Mesothelial cell of epicardium (in vitro differentiated cells): ENCODE measurements at regions not wholly inside any gene's neighbourhood (a gene's known extent, or its start where the extent isn't known, plus 50 kb on each side); places are given as distances from the start of the nearest gene placed in this dataset.
A peak's percentile ranks its signal among the peaks of the same experiment; 100 is the strongest.
"Not testable (repeated sequence)": the region's sequence is repeated elsewhere in the genome, so short reads cannot be mapped to it uniquely, and the experiment has no call there.

Source experiments
- DNase-seq, 2 experiments: peaks; one replicate each; pipeline ENCODE4 v3.0.0; 2021; ENCODE audit warnings: low spot score in 2 of 2; ENCODE audit not compliant: unreplicated experiment in 2 of 2
- H3K27ac Mint-ChIP-seq: 2 replicates; pipeline ENCODE4 v1.8.0; 2021; ENCODE audit warnings: mixed read lengths
- H3K27me3 Mint-ChIP-seq: 2 replicates; pipeline ENCODE4 v1.8.0; 2021; ENCODE audit warnings: low read depth, mixed read lengths
- H3K36me3 Mint-ChIP-seq: 2 replicates; pipeline ENCODE4 v1.8.0; 2021; ENCODE audit warnings: mixed read lengths
- H3K4me1 Mint-ChIP-seq: 2 replicates; pipeline ENCODE4 v1.8.0; 2021; ENCODE audit warnings: mixed read lengths
- H3K4me3 Mint-ChIP-seq: 2 replicates; pipeline ENCODE4 v1.8.0; 2021; ENCODE audit warnings: mild to moderate bottlenecking, moderate library complexity, mixed read lengths
- H3K9me3 Mint-ChIP-seq: 2 replicates; pipeline ENCODE4 v1.8.0; 2021; ENCODE audit warnings: mixed read lengths
- CTCF ChIP-seq: fragments of 200-600 bp; sonication (generic); IDR thresholded peaks from one replicate; pipeline ENCODE4 v1.5.0; 2021; ENCODE audit warnings: antibody characterized with exemption; ENCODE audit not compliant: unreplicated experiment

- no peak for TF ChIP-seq CTCF
- H3K9me3 Mint-ChIP-seq = peaks cover 5% of the 10 kb centered on the region
- H3K27ac Mint-ChIP-seq = no peak overlapping the region
- no peaks in the 10 kb centered on the region for H3K27me3 Mint-ChIP-seq
- no peaks in the 10 kb centered on the region for H3K36me3 Mint-ChIP-seq
- H3K4me3 Mint-ChIP-seq = no peak overlapping the region
- peaks cover 2% of the 10 kb centered on the region for H3K4me1 Mint-ChIP-seq
- DNase-seq = no peak
These were observed 1344.5 kb upstream of the CHAC2 start for GRCh38 chr2:52423111-52423510.

DNA sequence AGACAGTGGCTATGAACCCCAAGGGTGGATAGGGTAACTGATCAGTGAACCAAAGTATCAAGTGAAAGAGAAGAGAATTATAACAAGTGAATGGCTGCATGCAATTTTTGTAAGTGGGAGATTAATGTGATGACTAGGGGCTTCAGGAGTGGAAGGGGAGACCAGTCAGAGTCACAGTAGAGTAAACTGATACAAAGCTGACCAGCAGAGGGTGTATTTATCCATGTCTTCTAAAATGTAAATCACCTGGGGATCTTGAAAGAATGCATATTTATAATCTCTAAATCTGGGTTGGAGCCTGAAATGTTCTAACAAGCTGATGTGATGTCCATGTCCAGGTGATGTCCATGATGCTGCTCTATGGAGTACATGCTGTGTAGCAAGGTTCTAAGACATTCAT lies 1351.3 kb upstream of the CHAC2 start:
- peaks cover 16% of the 10 kb centered on the region for H3K9me3 Mint-ChIP-seq
- no peak overlapping the region for H3K27ac Mint-ChIP-seq
- no peak for TF ChIP-seq CTCF
- H3K27me3 Mint-ChIP-seq = no peaks in the 10 kb centered on the region
- H3K4me3 Mint-ChIP-seq = no peak overlapping the region
- no peaks in the 10 kb centered on the region for H3K36me3 Mint-ChIP-seq
- DNase-seq = no peak
- H3K4me1 Mint-ChIP-seq = peaks cover 3% of the 10 kb centered on the region

DNA sequence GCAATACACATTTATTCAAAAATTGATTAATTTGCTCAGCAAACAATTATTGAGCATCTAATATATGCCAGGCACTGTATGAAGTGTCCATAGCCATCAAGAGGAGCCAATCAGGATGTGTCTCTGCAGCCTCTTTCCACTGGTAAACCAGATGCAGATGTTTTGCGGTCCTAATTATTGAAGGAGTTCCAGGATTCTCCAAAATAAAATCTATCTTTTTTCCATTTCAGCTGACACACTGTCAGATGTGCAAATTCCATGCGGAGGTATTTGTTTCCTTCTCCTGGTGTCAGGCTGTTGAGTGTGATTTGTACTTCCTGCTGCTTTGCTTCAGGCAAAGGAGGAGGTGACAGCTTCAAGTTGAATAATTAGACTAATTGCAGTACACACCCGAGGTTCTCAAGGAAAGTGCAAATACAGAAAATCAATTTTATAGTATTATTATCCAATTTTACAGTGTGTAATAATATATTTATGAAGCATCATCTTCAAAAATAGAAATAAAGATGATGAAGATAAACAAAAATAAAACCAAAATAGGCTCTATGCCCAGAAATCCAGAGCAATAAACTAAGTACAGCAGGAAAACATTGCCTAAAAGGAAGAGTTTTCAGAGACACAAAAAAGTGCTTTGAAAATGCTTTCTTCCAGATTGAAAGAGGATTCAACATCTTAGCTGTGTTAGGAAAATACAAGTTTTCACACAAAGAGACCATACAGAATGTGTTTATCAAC lies 1352.9 kb upstream of the CHAC2 start:
- Mint-ChIP-seq H3K36me3 (no peaks in the 10 kb centered on the region), H3K27ac (peak overlapping the region; percentile 15), H3K4me1 (peaks cover 3% of the 10 kb centered on the region), H3K9me3 (peaks cover 19% of the 10 kb centered on the region), H3K4me3 (no peak overlapping the region), H3K27me3 (no peaks in the 10 kb centered on the region)
- DNase-seq = no peak
- no peak for TF ChIP-seq CTCF

GRCh38 chr2:52409308-52410118 lies 1358.1 kb upstream of the CHAC2 start:
- H3K9me3 Mint-ChIP-seq = peaks cover 19% of the 10 kb centered on the region
- not testable (repeated sequence) for H3K36me3 Mint-ChIP-seq, H3K4me3 Mint-ChIP-seq, H3K27ac Mint-ChIP-seq, H3K27me3 Mint-ChIP-seq, H3K4me1 Mint-ChIP-seq, DNase-seq

GRCh38 chr2:52405980-52406379 lies 1361.6 kb upstream of the CHAC2 start:
- peak overlapping the region; percentile 48 for H3K27ac Mint-ChIP-seq
- DNase-seq = no peak
- no peak overlapping the region for H3K4me3 Mint-ChIP-seq

More at GRCh38 chr2:52405980-52406379, 1361.6 kb upstream of the CHAC2 start:
- H3K4me1 Mint-ChIP-seq = peaks cover 7% of the 10 kb centered on the region
- no peak for TF ChIP-seq CTCF
- no peaks in the 10 kb centered on the region for H3K36me3 Mint-ChIP-seq
- no peaks in the 10 kb centered on the region for H3K27me3 Mint-ChIP-seq
- H3K9me3 Mint-ChIP-seq = peaks cover 3% of the 10 kb centered on the region
